Body of pancreas (tissue), 4 donors: ENCODE measurements at regions not wholly inside any gene's neighbourhood (a gene's known extent, or its start where the extent isn't known, plus 50 kb on each side); places are given as distances from the start of the nearest gene placed in this dataset.

ENCODE experiments used
- ATAC-seq: fragments of 150-250 bp; one replicate; pipeline ENCODE4 v1.9.1; 2016
- DNase-seq, 4 donors: peaks; one replicate each; pipeline ENCODE4 v3.0.0-alpha.2; 2019
- H3K27ac ChIP-seq, 4 donors: fragments of 200-600 bp; sonication (generic); 1 replicate in 3 of 4; 2 replicates in 1 of 4; pipeline versions ENCODE4 v1.5.1 to v1.6.1; 2016 to 2019; ENCODE audit warnings: mild to moderate bottlenecking in 1 of 4, mixed read lengths in 1 of 4, moderate library complexity in 1 of 4
- H3K27me3 ChIP-seq, 2 donors: fragments of 200-600 bp; sonication (generic); one replicate each; pipeline ENCODE4 v1.6.0; 2016; ENCODE audit warnings: mild to moderate bottlenecking in 1 of 2
- H3K36me3 ChIP-seq, 2 donors: fragments of 200-600 bp; sonication (generic); replicated peaks in 1 of 2; 2 replicates each; pipeline ENCODE4 v1.5.1; 2016; ENCODE audit warnings: low read depth in 2 of 2; ENCODE audit not compliant: insufficient read depth in 1 of 2
- H3K4me1 ChIP-seq: fragments of 200-600 bp; sonication (generic); one replicate; pipeline ENCODE4 v1.6.0; 2016
- H3K4me3 ChIP-seq, 2 donors: fragments of 200-600 bp; sonication (generic); 1 replicate in 1 of 2; 2 replicates in 1 of 2; pipeline ENCODE4 v1.5.1; 2016 to 2019
- H3K9me3 ChIP-seq, 3 donors: fragments of 200-600 bp; sonication (generic); 1 replicate in 2 of 3; 2 replicates in 1 of 3; pipeline ENCODE4 v1.5.1; 2016
- CTCF ChIP-seq, 7 experiments: fragments of 450-650 bp in 4 of 7; fragments of 200-600 bp in 3 of 7; sonication (generic) in 3 of 7; IDR thresholded peaks; one replicate each; pipeline ENCODE4 v1.5.1; 2016 to 2019; ENCODE audit warnings: antibody characterized with exemption in 7 of 7
- POLR2A ChIP-seq, 3 donors: fragments of 450-650 bp; IDR thresholded peaks; one replicate each; pipeline ENCODE4 v1.6.1; 2016; ENCODE audit warnings: antibody characterized with exemption in 3 of 3, mild to moderate bottlenecking in 2 of 3
- WGBS, 2 donors: methylation state at CpG; one replicate each; pipeline ENCODE4 v1.1.5; 2017; 5-methylcytosine and 5-hydroxymethylcytosine counted together
- intact Hi-C: fragments of 100-400 bp; cut with DNase I; formaldehyde crosslinking; loops from one replicate; pipeline ENCODE4 v1.15.1; 2023

GRCh38 chr4:108263057-108263456 is 94.3 kb upstream of the LEF1 start:
- DNase-seq (no peak), ATAC-seq (no peak)
- H3K9me3 ChIP-seq, result no peaks in the 10 kb centered on the region
- H3K27ac ChIP-seq, result no peak overlapping the region
- no peaks in the 10 kb centered on the region for H3K36me3 ChIP-seq
- no peaks in the 10 kb centered on the region for H3K27me3 ChIP-seq
- intact Hi-C loops, result no loop called here
- WGBS, 2 donors, result 91 to 100% methylated on average over 1 of the region's 1 CpG
- no peak overlapping the region for H3K4me3 ChIP-seq
- no peaks in the 10 kb centered on the region for H3K4me1 ChIP-seq
- TF ChIP-seq POLR2A (IDR thresholded peaks at IDR 0.05) (no peak), CTCF (IDR thresholded peaks at IDR 0.05) (no peak)

- WGBS, 2 donors, result 43 to 55% methylated on average over 1 of the region's 1 CpG
- intact Hi-C loops, result no loop called here
Observed at GRCh38 chr4:108261026-108261425, 92.3 kb upstream of the LEF1 start.

GRCh38 chr4:108256538-108256937 is 87.8 kb upstream of the LEF1 start:
- Histone ChIP-seq H3K27me3 (no peaks in the 10 kb centered on the region), H3K4me1 (no peaks in the 10 kb centered on the region), H3K9me3 (no peaks in the 10 kb centered on the region), H3K36me3 (no peaks in the 10 kb centered on the region), H3K27ac (no peak overlapping the region), H3K4me3 (no peak overlapping the region)
- 56 to 59% methylated on average over 8 of the region's 8 CpGs for WGBS, 2 donors
- no peak for TF ChIP-seq POLR2A (IDR thresholded peaks at IDR 0.05)
- no peak for TF ChIP-seq CTCF (IDR thresholded peaks at IDR 0.05)
- ATAC-seq, result no peak
- DNase-seq, result no peak
- intact Hi-C loops, result no loop called here

More at GRCh38 chr4:108261026-108261425, 92.3 kb upstream of the LEF1 start:
- H3K27ac ChIP-seq, result no peak overlapping the region
- ATAC-seq (no peak), DNase-seq (no peak)
- H3K9me3 ChIP-seq, result no peaks in the 10 kb centered on the region
- TF ChIP-seq POLR2A (IDR thresholded peaks at IDR 0.05), result no peak
- no peak for TF ChIP-seq CTCF (IDR thresholded peaks at IDR 0.05)
- H3K4me3 ChIP-seq, result no peak overlapping the region
- H3K27me3 ChIP-seq, result no peaks in the 10 kb centered on the region
- no peaks in the 10 kb centered on the region for H3K36me3 ChIP-seq
- no peaks in the 10 kb centered on the region for H3K4me1 ChIP-seq

- Histone ChIP-seq H3K27ac (no peak overlapping the region), H3K27me3 (no peaks in the 10 kb centered on the region), H3K4me1 (no peaks in the 10 kb centered on the region), H3K4me3 (no peak overlapping the region), H3K9me3 (no peaks in the 10 kb centered on the region), H3K36me3 (no peaks in the 10 kb centered on the region)
- no peak for DNase-seq
- no peak for TF ChIP-seq POLR2A (IDR thresholded peaks at IDR 0.05)
- no peak for TF ChIP-seq CTCF (IDR thresholded peaks at IDR 0.05)
- no peak for ATAC-seq
- WGBS, 2 donors, result 65 to 73% methylated on average over 2 of the region's 2 CpGs
- intact Hi-C loops, result no loop called here
Observed at GRCh38 chr4:108255203-108255747, 86.5 kb upstream of the LEF1 start.

- Histone ChIP-seq H3K27me3 (no peaks in the 10 kb centered on the region), H3K4me1 (no peaks in the 10 kb centered on the region), H3K9me3 (no peaks in the 10 kb centered on the region), H3K36me3 (no peaks in the 10 kb centered on the region), H3K4me3 (no peak overlapping the region), H3K27ac (no peak overlapping the region)
- no peak for DNase-seq
- intact Hi-C loops, result no loop called here
- ATAC-seq, result no peak
- TF ChIP-seq CTCF (IDR thresholded peaks at IDR 0.05), result no peak
- TF ChIP-seq POLR2A (IDR thresholded peaks at IDR 0.05), result no peak
Observed at GRCh38 chr4:108249397-108249796, 80.7 kb upstream of the LEF1 start.
